ENCODE measurements at regions not wholly inside any gene's neighbourhood (a gene's known extent, or its start where the extent isn't known, plus 50 kb on each side); places are given as distances from the start of the nearest gene placed in this dataset.

DNA sequence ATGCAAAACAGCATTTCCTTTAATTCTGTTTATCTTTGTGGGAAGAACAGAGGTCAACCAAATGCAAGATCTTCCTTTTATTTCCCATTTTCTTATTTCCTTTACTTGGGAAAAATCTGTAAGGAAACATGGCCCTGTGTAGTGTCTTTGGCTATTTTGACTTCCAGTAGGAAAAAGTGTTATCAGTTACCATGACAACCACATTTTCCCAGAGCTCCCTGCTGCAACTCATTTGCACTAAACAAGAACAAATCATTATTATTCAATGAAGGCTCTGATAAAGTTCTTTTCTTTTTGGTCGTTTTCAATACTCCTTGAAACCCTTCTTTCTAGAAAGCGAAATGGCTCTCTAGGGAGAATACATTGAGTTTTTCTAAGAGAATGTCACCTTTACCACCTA lies 117.2 kb upstream of the DDX53 start:
- no peaks in the 10 kb centered on the region for H3K36me3 Mint-ChIP-seq (ENCODE audit: low read depth, unreplicated experiment)
- H3K79me2 ChIP-seq (ENCODE audit: insufficient read depth, low read length) = no peaks in the 10 kb centered on the region
- FAIRE-seq = no peak

DNA sequence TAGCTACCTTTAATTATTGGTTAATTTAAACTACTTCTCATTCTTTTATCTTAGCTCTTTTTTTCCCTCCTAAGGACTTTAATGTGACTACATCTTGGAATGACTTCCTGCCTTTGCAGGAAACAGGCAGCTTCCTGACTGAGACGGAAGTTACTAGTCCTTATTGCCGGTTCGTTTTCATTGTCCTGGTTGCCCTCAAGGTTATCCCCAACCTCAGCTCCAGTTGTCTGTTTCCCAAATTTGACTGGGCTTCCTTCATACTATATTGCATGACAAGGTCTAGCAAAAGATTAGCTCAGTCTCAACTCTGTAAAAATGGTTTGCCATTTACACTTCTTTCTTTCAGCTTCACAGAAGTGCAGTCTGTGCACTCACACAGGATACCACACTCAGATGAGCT lies 109.9 kb upstream of the DDX53 start:
- no peaks in the 10 kb centered on the region for H3K4me1 ChIP-seq (ENCODE audit: insufficient read depth, low read length)
- FAIRE-seq = no peak

More for the DNA sequence above, 117.2 kb upstream of the DDX53 start:
- H2AFZ ChIP-seq (ENCODE audit: low read depth, low read length) = no peak overlapping the region
- no peaks in the 10 kb centered on the region for H4K20me1 ChIP-seq (ENCODE audit: insufficient read depth, low read length)
- Mint-ChIP-seq H3K27me3 (ENCODE audit: low read depth, unreplicated experiment) (no peaks in the 10 kb centered on the region), H3K27ac (ENCODE audit: unreplicated experiment) (no peak overlapping the region), H3K9me3 (ENCODE audit: unreplicated experiment) (no peaks in the 10 kb centered on the region), H3K4me3 (ENCODE audit: unreplicated experiment) (no peak overlapping the region), H3K4me1 (ENCODE audit: low read depth, unreplicated experiment) (no peaks in the 10 kb centered on the region)
- no peaks in the 10 kb centered on the region for H3K4me1 ChIP-seq (ENCODE audit: insufficient read depth, low read length)
- H3K4me3 ChIP-seq (ENCODE audit: insufficient read depth, low read depth, low read length) = no peak overlapping the region
- no peak overlapping the region for H3K9ac ChIP-seq (ENCODE audit: low read length)
- H3K36me3 ChIP-seq (ENCODE audit: insufficient read depth, low read length) = no peaks in the 10 kb centered on the region
- no peak for TF ChIP-seq EZH2 (IDR thresholded peaks at IDR 0.05; ENCODE audit: insufficient read depth, low read length)
- TF ChIP-seq, protein P1, sequence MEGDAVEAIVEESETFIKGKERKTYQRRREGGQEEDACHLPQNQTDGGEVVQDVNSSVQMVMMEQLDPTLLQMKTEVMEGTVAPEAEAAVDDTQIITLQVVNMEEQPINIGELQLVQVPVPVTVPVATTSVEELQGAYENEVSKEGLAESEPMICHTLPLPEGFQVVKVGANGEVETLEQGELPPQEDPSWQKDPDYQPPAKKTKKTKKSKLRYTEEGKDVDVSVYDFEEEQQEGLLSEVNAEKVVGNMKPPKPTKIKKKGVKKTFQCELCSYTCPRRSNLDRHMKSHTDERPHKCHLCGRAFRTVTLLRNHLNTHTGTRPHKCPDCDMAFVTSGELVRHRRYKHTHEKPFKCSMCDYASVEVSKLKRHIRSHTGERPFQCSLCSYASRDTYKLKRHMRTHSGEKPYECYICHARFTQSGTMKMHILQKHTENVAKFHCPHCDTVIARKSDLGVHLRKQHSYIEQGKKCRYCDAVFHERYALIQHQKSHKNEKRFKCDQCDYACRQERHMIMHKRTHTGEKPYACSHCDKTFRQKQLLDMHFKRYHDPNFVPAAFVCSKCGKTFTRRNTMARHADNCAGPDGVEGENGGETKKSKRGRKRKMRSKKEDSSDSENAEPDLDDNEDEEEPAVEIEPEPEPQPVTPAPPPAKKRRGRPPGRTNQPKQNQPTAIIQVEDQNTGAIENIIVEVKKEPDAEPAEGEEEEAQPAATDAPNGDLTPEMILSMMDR (IDR thresholded peaks at IDR 0.05; ENCODE audit: insufficient read depth, low read depth, low read length) = no peak
- no peaks in the 10 kb centered on the region for H3K27me3 ChIP-seq (ENCODE audit: insufficient read depth, low read length)
- H3K27ac ChIP-seq (ENCODE audit: low read depth, low read length) = no peak overlapping the region
- H3K9me3 ChIP-seq (ENCODE audit: insufficient read depth, low read depth, low read length) = no peaks in the 10 kb centered on the region
- H3K4me2 ChIP-seq (ENCODE audit: low read length) = no peak overlapping the region
- DNase-seq (ENCODE audit: low read depth) = no peak

DNA sequence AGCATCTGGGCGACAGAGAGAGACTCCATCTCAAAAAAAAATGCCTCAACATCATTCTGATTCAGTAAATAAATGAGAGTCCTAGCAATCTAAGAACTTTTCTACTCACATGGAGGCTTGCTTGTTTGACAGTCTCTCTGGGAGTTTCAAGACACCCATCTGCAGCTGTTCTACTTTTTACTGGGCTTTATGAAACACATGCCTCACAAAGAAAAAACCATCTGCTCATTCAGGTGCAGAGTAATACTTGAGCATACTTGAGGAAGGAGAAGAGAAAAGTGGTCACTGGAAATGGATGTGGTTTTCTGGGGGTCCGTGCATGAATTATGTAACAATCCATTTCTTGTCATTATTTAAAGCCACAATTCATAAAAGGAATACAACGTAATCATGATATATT lies 87.1 kb upstream of the DDX53 start:
- no peaks in the 10 kb centered on the region for H3K27me3 Mint-ChIP-seq (ENCODE audit: low read depth, unreplicated experiment)
- Histone ChIP-seq H4K20me1 (ENCODE audit: insufficient read depth, low read length) (no peaks in the 10 kb centered on the region), H3K4me1 (ENCODE audit: insufficient read depth, low read length) (no peaks in the 10 kb centered on the region), H3K36me3 (ENCODE audit: insufficient read depth, low read length) (no peaks in the 10 kb centered on the region), H3K79me2 (ENCODE audit: insufficient read depth, low read length) (no peaks in the 10 kb centered on the region), H3K9ac (ENCODE audit: low read length) (no peak overlapping the region), H3K27ac (ENCODE audit: low read depth, low read length) (no peak overlapping the region), H3K4me2 (ENCODE audit: low read length) (no peak overlapping the region), H2AFZ (ENCODE audit: low read depth, low read length) (no peak overlapping the region), H3K9me3 (ENCODE audit: insufficient read depth, low read depth, low read length) (no peaks in the 10 kb centered on the region), H3K4me3 (ENCODE audit: insufficient read depth, low read depth, low read length) (no peak overlapping the region), H3K27me3 (ENCODE audit: insufficient read depth, low read length) (no peaks in the 10 kb centered on the region)
- FAIRE-seq (no peak), DNase-seq (ENCODE audit: low read depth) (no peak)
- no peaks in the 10 kb centered on the region for H3K4me1 Mint-ChIP-seq (ENCODE audit: low read depth, unreplicated experiment)
- no peaks in the 10 kb centered on the region for H3K36me3 Mint-ChIP-seq (ENCODE audit: low read depth, unreplicated experiment)
- peaks cover 1% of the 10 kb centered on the region for H3K9me3 Mint-ChIP-seq (ENCODE audit: unreplicated experiment)
- no peak overlapping the region for H3K4me3 Mint-ChIP-seq (ENCODE audit: unreplicated experiment)
- H3K27ac Mint-ChIP-seq (ENCODE audit: unreplicated experiment) = no peak overlapping the region
- no peak for TF ChIP-seq EZH2 (IDR thresholded peaks at IDR 0.05; ENCODE audit: insufficient read depth, low read length)
- TF ChIP-seq, protein P1 (IDR thresholded peaks at IDR 0.05; ENCODE audit: insufficient read depth, low read depth, low read length) = no peak

More for the DNA sequence above, 109.9 kb upstream of the DDX53 start:
- Histone ChIP-seq H4K20me1 (ENCODE audit: insufficient read depth, low read length) (no peaks in the 10 kb centered on the region), H3K27ac (ENCODE audit: low read depth, low read length) (no peak overlapping the region), H2AFZ (ENCODE audit: low read depth, low read length) (no peak overlapping the region), H3K4me2 (ENCODE audit: low read length) (no peak overlapping the region), H3K4me3 (ENCODE audit: insufficient read depth, low read depth, low read length) (no peak overlapping the region), H3K79me2 (ENCODE audit: insufficient read depth, low read length) (no peaks in the 10 kb centered on the region), H3K9me3 (ENCODE audit: insufficient read depth, low read depth, low read length) (no peaks in the 10 kb centered on the region), H3K9ac (ENCODE audit: low read length) (no peak overlapping the region), H3K36me3 (ENCODE audit: insufficient read depth, low read length) (no peaks in the 10 kb centered on the region), H3K27me3 (ENCODE audit: insufficient read depth, low read length) (no peaks in the 10 kb centered on the region)
- Mint-ChIP-seq H3K36me3 (ENCODE audit: low read depth, unreplicated experiment) (no peaks in the 10 kb centered on the region), H3K4me3 (ENCODE audit: unreplicated experiment) (no peak overlapping the region), H3K4me1 (ENCODE audit: low read depth, unreplicated experiment) (no peaks in the 10 kb centered on the region), H3K27ac (ENCODE audit: unreplicated experiment) (no peak overlapping the region), H3K9me3 (ENCODE audit: unreplicated experiment) (no peaks in the 10 kb centered on the region), H3K27me3 (ENCODE audit: low read depth, unreplicated experiment) (no peaks in the 10 kb centered on the region)
- DNase-seq (ENCODE audit: low read depth) = no peak
- TF ChIP-seq, protein P1 (IDR thresholded peaks at IDR 0.05; ENCODE audit: insufficient read depth, low read depth, low read length) = no peak
- no peak for TF ChIP-seq EZH2 (IDR thresholded peaks at IDR 0.05; ENCODE audit: insufficient read depth, low read length)

Data from astrocyte (in vitro differentiated cells and primary cell).